PC-9 (cell line): ENCODE measurements at regions not wholly inside any gene's neighbourhood (a gene's known extent, or its start where the extent isn't known, plus 50 kb on each side); places are given as distances from the start of the nearest gene placed in this dataset.

Experiments used
- BruUV-seq: library from RNA; stranded (reverse); fragments of 400-500 nt; replicated peaks from 2 replicates; lab custom pipeline; 2021; lab: Mats Ljungman, UMichigan
- CTCF ChIA-PET: fragments of 300-600 bp; sonication (Branson Sonifier 250); formaldehyde crosslinking; loops from one replicate; lab custom pipeline; 2022; ENCODE audit warnings: antibody characterized with exemption; lab: Charles Lee
- POLR2A ChIA-PET: fragments of 300-600 bp; sonication (Branson Sonifier 250); formaldehyde crosslinking; loops from one replicate; lab custom pipeline; 2022; ENCODE audit warnings: antibody characterized with exemption; ENCODE audit not compliant: unreplicated experiment; lab: Charles Lee
- DNase-seq, 2 experiments: peaks; one replicate each; pipeline versions ENCODE4 v3.0.0 to v3.0.0-alpha.2; 2015 to 2022; ENCODE audit warnings: mixed read lengths in 1 of 2
- H2AFZ ChIP-seq: fragments of 200-600 bp; sonication (generic); 2 replicates; pipeline ENCODE4 v1.8.1; 2017; ENCODE audit warnings: antibody characterized with exemption
- H3F3A ChIP-seq: fragments of 200-600 bp; sonication (generic); 2 replicates; pipeline ENCODE4 v1.8.1; 2017; ENCODE audit warnings: antibody characterized with exemption, mild to moderate bottlenecking, low read depth; ENCODE audit not compliant: insufficient read depth
- H3K27ac ChIP-seq: fragments of 200-600 bp; sonication (generic); 2 replicates; pipeline ENCODE4 v1.6.1; 2016; ENCODE audit warnings: mixed run types
- H3K27me3 ChIP-seq: fragments of 200-600 bp; sonication (generic); 2 replicates; pipeline ENCODE4 v1.6.1; 2016; ENCODE audit warnings: low read depth, mixed run types; ENCODE audit not compliant: insufficient read depth
- H3K36me3 ChIP-seq: fragments of 200-600 bp; sonication (generic); 2 replicates; pipeline ENCODE4 v1.6.1; 2016; ENCODE audit warnings: low read depth, mixed run types
- H3K4me1 ChIP-seq: fragments of 200-600 bp; sonication (generic); replicated peaks from 2 replicates; pipeline ENCODE4 v1.6.1; 2016; ENCODE audit warnings: mixed run types; ENCODE audit not compliant: insufficient read depth
- H3K4me2 ChIP-seq: fragments of 200-600 bp; sonication (generic); 2 replicates; pipeline ENCODE4 v1.6.1; 2017; ENCODE audit warnings: mixed run types
- H3K4me3 ChIP-seq: fragments of 200-600 bp; sonication (generic); 2 replicates; pipeline ENCODE4 v1.6.1; 2016; ENCODE audit warnings: mixed run types
- H3K79me2 ChIP-seq: fragments of 200-600 bp; sonication (generic); 2 replicates; pipeline ENCODE4 v1.6.1; 2017; ENCODE audit warnings: low read depth, mixed run types
- H3K9me2 ChIP-seq: fragments of 200-600 bp; sonication (generic); 2 replicates; pipeline ENCODE4 v1.8.1; 2017; ENCODE audit warnings: mild to moderate bottlenecking; ENCODE audit not compliant: insufficient read depth
- H3K9me3 ChIP-seq: fragments of 200-600 bp; sonication (generic); 2 replicates; pipeline ENCODE4 v1.8.1; 2016; ENCODE audit warnings: low read depth; ENCODE audit not compliant: insufficient read depth
- H4K20me1 ChIP-seq: fragments of 200-600 bp; sonication (generic); 2 replicates; pipeline ENCODE4 v1.8.1; 2017; ENCODE audit not compliant: insufficient read depth
- CTCF ChIP-seq: fragments of 200-600 bp; sonication (generic); conservative IDR thresholded peaks from 2 replicates; pipeline ENCODE4 v1.6.1; 2017; ENCODE audit warnings: mixed run types, antibody characterized with exemption, mild to moderate bottlenecking, moderate library complexity
- EZH2 ChIP-seq: fragments of 200-600 bp; sonication (generic); IDR thresholded peaks from 2 replicates; pipeline ENCODE4 v1.8.0; 2017; ENCODE audit warnings: antibody characterized with exemption, low read depth
- intact Hi-C: fragments of 100-400 bp; cut with micrococcal nuclease; formaldehyde crosslinking; loops from one replicate; pipeline ENCODE4 v1.10.0; 2022; ENCODE audit not compliant: unreplicated experiment

GRCh38 chr11:104618954-104619353 is 279.3 kb downstream of the CASP12 start:
- CTCF ChIA-PET, result no interaction called here
- H2AFZ ChIP-seq, result no peak overlapping the region
- H3K9me3 ChIP-seq, result no peaks in the 10 kb centered on the region; the same call in none of the 2 replicates
- TF ChIP-seq EZH2, result no peak
- TF ChIP-seq CTCF, result no peak
- H3K27me3 ChIP-seq, result no peaks in the 10 kb centered on the region
- POLR2A ChIA-PET, result no interaction called here
- no peak for DNase-seq
- H3K27ac ChIP-seq, result no peak overlapping the region
- no TSS peak for BruUV-seq
- no peak overlapping the region for H3K4me3 ChIP-seq
- no peak overlapping the region for H3K4me2 ChIP-seq
- H3K79me2 ChIP-seq, result no peaks in the 10 kb centered on the region
- no peaks in the 10 kb centered on the region for H3K9me2 ChIP-seq
- no peaks in the 10 kb centered on the region; the same call in 1 of the 2 replicates for H3F3A ChIP-seq
- intact Hi-C loops, result no loop called here
- H3K4me1 ChIP-seq, result peaks cover 6% of the 10 kb centered on the region
- H4K20me1 ChIP-seq, result no peaks in the 10 kb centered on the region
- H3K36me3 ChIP-seq, result no peaks in the 10 kb centered on the region

GRCh38 chr11:104614961-104615360 is 283.3 kb downstream of the CASP12 start:
- no peaks in the 10 kb centered on the region; the same call in 1 of the 2 replicates for H3K9me3 ChIP-seq
- no peaks in the 10 kb centered on the region for H3K9me2 ChIP-seq
- H2AFZ ChIP-seq, result no peak overlapping the region
- no peak overlapping the region for H3K27ac ChIP-seq
- H3K4me1 ChIP-seq, result no peaks in the 10 kb centered on the region
- BruUV-seq, result no TSS peak
- TF ChIP-seq CTCF (no peak), EZH2 (no peak)
- no peaks in the 10 kb centered on the region for H3K79me2 ChIP-seq
- no peak overlapping the region for H3K4me3 ChIP-seq
- H3K27me3 ChIP-seq, result no peaks in the 10 kb centered on the region
- ChIA-PET CTCF (no interaction called here), POLR2A (no interaction called here)
- no peak overlapping the region for H3K4me2 ChIP-seq
- no peaks in the 10 kb centered on the region for H3K36me3 ChIP-seq
- intact Hi-C loops, result no loop called here
- DNase-seq, result no peak
- H3F3A ChIP-seq, result no peaks in the 10 kb centered on the region; the same call in 1 of the 2 replicates
- no peaks in the 10 kb centered on the region for H4K20me1 ChIP-seq

- Histone ChIP-seq H3K36me3 (no peaks in the 10 kb centered on the region), H3K79me2 (no peaks in the 10 kb centered on the region), H2AFZ (no peak overlapping the region), H3K4me2 (no peak overlapping the region), H4K20me1 (no peaks in the 10 kb centered on the region), H3K4me1 (no peaks in the 10 kb centered on the region), H3K27ac (no peak overlapping the region), H3K4me3 (no peak overlapping the region), H3F3A (no peaks in the 10 kb centered on the region), H3K9me2 (no peaks in the 10 kb centered on the region), H3K9me3 (no peaks in the 10 kb centered on the region; the same call in 1 of the 2 replicates), H3K27me3 (no peaks in the 10 kb centered on the region)
- TF ChIP-seq CTCF (no peak), EZH2 (no peak)
- BruUV-seq, result no TSS peak
- POLR2A ChIA-PET, result no interaction called here
- CTCF ChIA-PET, result no interaction called here
- no peak for DNase-seq
- intact Hi-C loops, result no loop called here
Measured at GRCh38 chr11:104614117-104614680, 284.1 kb downstream of the CASP12 start.
